Kidney (tissue), 13 donors: ENCODE measurements at regions not wholly inside any gene's neighbourhood (a gene's known extent, or its start where the extent isn't known, plus 50 kb on each side); places are given as distances from the start of the nearest gene placed in this dataset.

Experiments used
- DNase-seq, 5 donors: peaks; one replicate each; pipeline ENCODE4 v3.0.0-alpha.2; 2013 to 2020
- FAIRE-seq: peaks from 2 replicates; lab custom pipeline; 2012; peaks lifted over from hg19 to GRCh38; lab: Jason Lieb, UNC
- H3K27ac ChIP-seq, 2 donors: one replicate each; pipeline ENCODE4 v1.7.0; 2013; ENCODE audit warnings: low read depth in 2 of 2, low read length in 2 of 2, inconsistent platforms in 1 of 2
- H3K27me3 ChIP-seq: one replicate; pipeline ENCODE4 v1.7.1; 2013; ENCODE audit warnings: low read length, inconsistent platforms; ENCODE audit not compliant: control insufficient read depth, insufficient read depth
- H3K36me3 ChIP-seq, 3 donors: one replicate each; pipeline versions ENCODE4 v1.7.0 to v1.7.1; 2013; ENCODE audit warnings: low read length in 3 of 3, control low read depth in 1 of 3, inconsistent platforms in 1 of 3; ENCODE audit not compliant: insufficient read depth in 3 of 3, control insufficient read depth in 2 of 3
- H3K4me1 ChIP-seq, 3 donors: one replicate each; pipeline versions ENCODE4 v1.7.0 to v1.7.1; 2013; ENCODE audit warnings: low read length in 3 of 3, inconsistent platforms in 1 of 3, low read depth in 1 of 3; ENCODE audit not compliant: control insufficient read depth in 2 of 3, insufficient read depth in 2 of 3
- H3K4me3 ChIP-seq, 3 donors: one replicate each; pipeline versions ENCODE4 v1.7.0 to v1.8.1; 2013; ENCODE audit warnings: low read length in 3 of 3, control low read depth in 1 of 3, inconsistent platforms in 1 of 3
- H3K9ac ChIP-seq, 3 donors: one replicate each; pipeline versions ENCODE4 v1.7.0 to v1.7.1; 2013; ENCODE audit warnings: low read length in 3 of 3, control low read depth in 1 of 3, inconsistent platforms in 1 of 3
- H3K9me3 ChIP-seq, 3 donors: one replicate each; pipeline versions ENCODE4 v1.7.0 to v1.7.1; 2013; ENCODE audit warnings: low read length in 3 of 3, control low read depth in 1 of 3, inconsistent platforms in 1 of 3; ENCODE audit not compliant: control insufficient read depth in 2 of 3, insufficient read depth in 1 of 3
- CTCF ChIP-seq: IDR thresholded peaks from 3 replicates; pipeline ENCODE4 v1.5.1; 2012; ENCODE audit warnings: mild to moderate bottlenecking, moderate library complexity, borderline replicate concordance; ENCODE audit not compliant: insufficient read depth; ENCODE audit errors: extremely low read depth
- intact Hi-C: fragments of 100-400 bp; cut with DNase I; formaldehyde crosslinking; loops from one replicate; pipeline ENCODE4 v1.11.1; 2022
- donor health status: control.
- donor health status: control.
- donor health status: control.
- donor health status: control.
- donor health status: control.
- donor health status: DM: yes; HTN: yes; CAD: no.
- donor health status: Normal renal cell carcinoma (clear cell type).

DNA sequence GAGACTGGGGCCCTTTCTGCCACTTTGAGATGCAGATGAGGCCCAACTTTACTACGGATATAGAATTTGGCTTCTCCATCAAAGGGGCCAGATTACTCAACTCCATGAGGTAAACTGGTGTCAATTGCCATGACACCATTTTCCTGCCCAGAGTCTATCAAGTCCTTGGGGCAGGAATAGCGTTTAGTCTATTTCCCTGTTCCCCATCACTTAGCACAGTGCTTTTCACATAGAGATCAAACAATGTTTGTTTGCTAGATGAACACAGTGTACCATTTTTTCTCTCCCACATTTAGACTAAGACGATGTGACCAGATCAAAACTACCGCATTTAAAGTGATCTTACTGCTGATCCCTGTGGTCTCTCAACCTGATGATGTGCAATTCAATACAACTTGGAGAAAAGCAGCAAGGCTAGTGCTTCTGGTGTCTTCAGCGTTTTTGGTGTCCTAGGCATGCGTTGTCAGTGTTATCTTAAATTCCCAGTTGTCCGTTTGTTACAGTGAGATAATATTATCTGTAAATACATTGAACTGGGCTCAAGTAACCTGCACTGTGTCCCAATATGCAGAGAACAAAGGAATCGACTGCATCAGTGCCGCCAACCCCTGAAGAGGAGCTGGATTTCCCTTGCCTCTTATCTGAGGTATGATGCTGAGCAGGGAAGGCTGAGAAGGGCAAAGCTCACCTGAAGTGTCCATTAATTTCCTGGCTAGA is 446.2 kb downstream of the PLK2 start:
- Histone ChIP-seq H3K4me3 (no peak overlapping the region), H3K27me3 (no peaks in the 10 kb centered on the region), H3K9me3 (no peaks in the 10 kb centered on the region), H3K4me1 (no peaks in the 10 kb centered on the region), H3K9ac (no peak overlapping the region), H3K36me3 (no peaks in the 10 kb centered on the region), H3K27ac (no peak overlapping the region)
- TF ChIP-seq CTCF, result no peak
- DNase-seq, result no peak
- intact Hi-C loops, result no loop called here
- FAIRE-seq, result no peak

GRCh38 chr5:58012801-58013315 is 447.0 kb downstream of the PLK2 start:
- Histone ChIP-seq H3K4me3 (no peak overlapping the region), H3K27me3 (no peaks in the 10 kb centered on the region), H3K36me3 (no peaks in the 10 kb centered on the region), H3K4me1 (no peaks in the 10 kb centered on the region), H3K27ac (no peak overlapping the region), H3K9me3 (no peaks in the 10 kb centered on the region), H3K9ac (no peak overlapping the region)
- TF ChIP-seq CTCF, result no peak
- FAIRE-seq, result no peak
- intact Hi-C loops, result no loop called here
- no peak for DNase-seq

DNA sequence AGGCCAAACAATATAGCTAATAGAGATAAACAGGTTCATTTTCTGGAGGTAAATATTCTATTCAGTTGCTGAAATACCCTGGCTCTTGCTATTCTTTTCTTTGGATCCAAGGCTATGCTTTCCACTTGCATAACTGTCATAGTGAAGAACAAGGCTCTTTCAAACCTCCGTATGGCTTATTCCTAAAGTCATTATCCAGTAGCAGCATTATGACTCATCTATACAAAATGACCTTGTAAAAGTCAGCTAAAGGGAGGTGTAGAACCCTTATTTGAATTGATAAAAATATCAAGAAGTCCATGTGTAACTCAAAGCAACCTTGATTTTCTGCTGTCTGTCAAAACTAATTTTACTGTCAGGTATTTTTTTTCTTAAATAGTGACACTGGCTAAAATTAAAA is 447.8 kb downstream of the PLK2 start:
- no peaks in the 10 kb centered on the region for H3K9me3 ChIP-seq
- no peaks in the 10 kb centered on the region for H3K4me1 ChIP-seq
- H3K27me3 ChIP-seq, result no peaks in the 10 kb centered on the region
- H3K27ac ChIP-seq, result no peak overlapping the region
- no peak overlapping the region for H3K9ac ChIP-seq
- TF ChIP-seq CTCF, result no peak
- H3K4me3 ChIP-seq, result no peak overlapping the region
- H3K36me3 ChIP-seq, result no peaks in the 10 kb centered on the region
- DNase-seq, result no peak
- intact Hi-C loops, result no loop called here
- no peak for FAIRE-seq
